Loucy (cell line): ENCODE measurements at regions not wholly inside any gene's neighbourhood (a gene's known extent, or its start where the extent isn't known, plus 50 kb on each side); places are given as distances from the start of the nearest gene placed in this dataset.

ENCODE experiments used
- CTCF ChIP-seq: fragments of 200-600 bp; sonication (generic); conservative IDR thresholded peaks from 2 replicates; pipeline ENCODE4 v1.5.1; 2014; ENCODE audit warnings: mild to moderate bottlenecking, antibody characterized with exemption, low read length
- EZH2phosphoT487 ChIP-seq: fragments of 200-600 bp; IDR thresholded peaks from 2 replicates; pipeline ENCODE4 v1.6.1; 2018; ENCODE audit warnings: antibody characterized with exemption, mild to moderate bottlenecking, moderate library complexity, borderline replicate concordance

- TF ChIP-seq CTCF (no peak), EZH2phosphoT487 (no peak)
Observed at GRCh38 chr12:28824849-28825248, 324.2 kb upstream of the FAR2 start.
